ENCODE measurements at regions not wholly inside any gene's neighbourhood (a gene's known extent, or its start where the extent isn't known, plus 50 kb on each side); places are given as distances from the start of the nearest gene placed in this dataset.
A peak's percentile ranks its signal among the peaks of the same experiment; 100 is the strongest.
"Not testable (repeated sequence)": the region's sequence is repeated elsewhere in the genome, so short reads cannot be mapped to it uniquely, and the experiment has no call there.

GRCh38 chr2:221999717-222000116 lies 299.1 kb downstream of the PAX3 start:
- no peak for DNase-seq

- DNase-seq, result no peak
Observed at GRCh38 chr2:221999166-221999565, 299.6 kb downstream of the PAX3 start.

DNA sequence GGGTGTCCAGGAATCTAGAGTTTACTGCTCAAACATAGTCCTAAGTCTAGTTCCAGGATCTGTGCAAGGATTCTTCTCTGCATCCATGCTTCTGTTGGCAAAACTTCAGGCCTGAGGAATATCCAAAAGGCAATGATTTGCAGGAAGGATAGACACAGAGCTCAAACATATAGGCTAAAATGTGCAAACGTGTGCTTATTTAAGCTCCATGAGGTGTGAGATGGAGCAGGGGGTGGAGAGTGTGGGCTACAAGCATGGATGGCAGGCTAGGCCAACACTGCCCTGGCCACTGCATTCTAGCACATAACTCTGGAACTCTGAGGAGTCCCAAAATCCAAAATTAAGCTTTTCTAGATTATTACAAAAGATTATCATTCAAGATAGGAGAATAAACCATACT lies 301.1 kb downstream of the PAX3 start:
- DNase-seq, result no peak

GRCh38 chr2:221997100-221997499 lies 301.7 kb downstream of the PAX3 start:
- no peak for DNase-seq

DNA sequence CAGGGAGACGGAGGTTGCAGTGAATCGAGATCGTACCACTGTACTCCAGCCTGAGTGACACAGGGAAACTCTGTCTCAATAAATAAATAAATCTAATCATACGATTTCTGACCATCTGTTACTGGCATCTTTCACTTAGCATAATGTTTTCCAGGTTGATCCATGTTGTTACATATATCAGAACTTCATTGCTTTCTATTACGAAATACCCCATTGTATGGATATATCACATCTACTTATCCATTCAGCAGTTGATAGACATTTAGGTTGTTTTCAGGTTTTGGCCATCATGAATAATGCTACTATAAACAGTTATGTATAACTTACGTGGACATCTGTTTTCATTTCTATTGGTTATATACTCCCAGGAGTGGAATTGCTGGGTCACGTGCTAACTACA lies 303.9 kb downstream of the PAX3 start:
- DNase-seq, result no peak

- not testable (repeated sequence) for DNase-seq
Observed at GRCh38 chr2:221984376-221984775, 314.4 kb downstream of the PAX3 start.

DNA sequence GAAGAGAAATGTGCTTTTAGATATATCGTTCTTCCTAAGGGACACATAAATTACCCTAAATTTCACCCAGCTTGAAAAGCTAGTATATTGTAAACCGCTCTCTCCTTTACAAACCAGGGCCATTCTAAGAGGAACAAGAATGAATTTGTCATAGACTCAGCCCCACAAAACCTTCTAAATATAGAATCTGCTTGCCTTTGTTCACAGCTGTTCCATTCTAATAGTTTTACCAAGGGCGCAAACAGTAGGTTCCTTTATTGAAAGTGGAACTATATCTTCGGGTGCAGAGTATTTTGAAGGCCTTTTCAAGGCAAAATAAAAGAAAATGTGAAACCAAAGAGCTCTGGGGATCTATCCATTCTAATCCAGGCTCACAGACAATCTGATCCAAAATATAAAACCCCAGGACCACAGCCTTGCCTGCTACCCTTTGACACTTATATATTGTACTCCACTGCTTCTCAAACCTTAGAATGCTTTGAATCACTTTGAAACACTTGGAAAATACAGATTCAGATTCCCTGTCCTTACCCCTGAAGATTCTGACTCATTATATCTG lies 316.8 kb downstream of the PAX3 start:
- no peak for DNase-seq

- no peak for DNase-seq
Observed at GRCh38 chr2:221975151-221975550, 323.6 kb downstream of the PAX3 start.

DNA sequence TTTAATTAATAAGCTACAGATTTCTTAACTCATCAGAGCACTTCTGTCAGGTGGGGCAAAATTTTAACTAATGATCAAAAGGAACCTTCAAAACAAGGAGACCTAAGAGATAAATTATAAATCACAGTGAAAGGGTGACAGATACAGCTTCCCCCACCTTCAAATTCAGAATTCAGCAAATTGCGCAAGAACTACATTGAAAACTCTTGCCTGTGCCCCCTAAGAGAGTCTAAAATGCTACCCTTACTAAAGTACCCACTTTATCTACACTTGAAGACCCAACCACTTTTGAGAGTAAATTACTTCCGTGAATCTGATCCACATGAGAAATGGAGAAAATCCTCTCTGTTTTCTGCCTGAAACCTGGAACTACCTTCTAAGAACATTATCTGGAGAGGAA lies 324.9 kb downstream of the PAX3 start:
- DNase-seq, result no peak

- DNase-seq, result no peak
Observed at GRCh38 chr2:221973502-221973901, 325.3 kb downstream of the PAX3 start.

DNA sequence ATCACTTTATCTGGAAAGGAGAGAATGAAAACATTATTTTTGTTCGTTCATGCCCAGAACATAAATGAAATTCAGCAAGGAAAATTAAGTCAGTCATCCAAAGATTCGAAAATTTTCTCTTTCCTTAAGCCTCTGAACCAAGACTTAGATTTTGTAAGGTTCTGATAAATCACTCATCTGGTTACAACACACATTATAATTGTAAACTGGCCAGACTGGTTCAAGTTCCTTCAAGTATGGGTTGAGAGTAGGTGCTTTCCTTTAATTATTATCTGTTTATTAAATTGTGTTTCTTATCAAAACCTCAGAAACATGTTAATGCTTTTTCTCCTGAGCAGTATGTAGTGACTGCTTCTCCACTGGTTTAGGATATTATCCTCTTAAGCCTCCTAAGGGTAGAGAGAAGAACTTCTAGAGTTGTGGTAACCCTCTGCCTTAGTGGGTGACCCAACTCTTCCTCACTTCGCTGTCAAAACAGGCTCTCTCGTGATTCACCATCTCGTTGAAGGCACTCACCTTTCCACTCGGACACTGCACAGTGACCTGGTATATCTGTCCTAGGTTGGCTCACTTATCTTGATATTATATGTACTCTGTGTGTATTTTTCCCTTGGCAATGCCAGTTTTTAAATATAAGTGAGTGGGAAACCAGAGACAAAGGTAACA lies 325.9 kb downstream of the PAX3 start:
- DNase-seq, result no peak

DNA sequence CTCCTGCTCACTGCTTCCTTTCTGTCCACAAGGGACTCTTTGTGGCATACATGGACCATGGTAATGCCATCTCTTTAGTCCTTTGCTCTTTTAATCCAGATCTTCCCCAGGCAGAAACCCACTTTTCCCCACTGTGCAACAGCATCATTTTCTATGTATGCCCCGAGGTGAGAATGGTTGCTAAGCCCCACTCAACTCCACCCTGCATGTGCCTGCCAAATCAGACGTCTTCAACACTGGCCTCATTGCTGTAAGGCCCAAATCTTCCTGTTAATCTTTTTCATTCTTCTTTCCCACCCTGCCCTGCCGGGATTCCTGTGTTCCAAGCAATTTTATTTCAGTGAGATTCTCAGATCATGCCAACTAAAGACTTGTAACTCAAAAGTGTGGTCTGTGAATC lies 328.4 kb downstream of the PAX3 start:
- DNase-seq, result no peak

DNA sequence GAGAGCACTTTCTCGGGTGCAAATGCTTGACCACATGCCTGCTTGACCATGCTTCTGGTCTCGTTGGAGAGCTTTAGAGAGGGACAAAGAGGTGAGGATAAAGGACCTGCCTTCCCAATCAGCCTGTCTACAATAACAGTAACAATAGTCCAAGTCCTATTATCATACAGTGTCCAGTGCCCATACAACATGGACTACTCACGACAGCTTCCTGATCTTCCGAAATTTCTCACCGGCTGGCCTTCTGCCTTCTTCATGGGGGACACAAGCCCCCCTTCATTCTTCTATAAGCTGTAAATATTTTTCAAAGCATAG lies 329.0 kb downstream of the PAX3 start:
- no peak for DNase-seq

DNA sequence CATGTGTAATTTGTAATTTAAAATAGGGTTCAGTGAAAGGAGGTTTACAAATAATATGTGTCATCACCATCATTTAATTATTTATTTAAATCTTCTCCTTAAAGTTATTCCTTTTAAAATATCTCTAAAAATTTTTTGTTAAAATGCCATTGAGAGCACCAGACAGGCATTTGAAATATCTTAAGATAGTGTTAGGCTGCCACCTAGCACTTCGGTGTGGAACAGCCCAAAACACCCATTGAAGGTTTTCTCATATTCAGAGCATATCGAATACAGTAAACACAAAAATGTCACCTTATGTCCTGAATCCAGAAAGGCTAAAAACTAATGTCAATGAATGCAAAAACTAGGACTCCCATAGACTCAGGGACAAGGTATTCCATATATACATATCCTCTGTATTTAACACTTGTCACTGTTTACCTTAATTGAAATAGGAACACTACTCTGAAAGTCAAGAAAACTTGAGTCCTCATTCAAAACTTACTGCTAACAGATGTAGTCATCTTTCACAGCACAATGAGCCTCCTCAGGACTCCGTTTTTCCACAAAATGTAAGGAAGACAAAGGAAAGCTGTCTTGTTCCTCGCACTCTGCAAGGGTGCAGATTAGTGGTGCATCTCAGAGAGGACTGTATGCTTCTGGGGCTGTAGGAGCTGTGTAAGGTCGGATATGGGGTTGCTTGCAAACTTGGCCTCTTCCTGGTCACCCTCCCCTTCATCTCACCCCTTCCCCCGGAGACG lies 329.5 kb downstream of the PAX3 start:
- peak in 22 of 56 donors; percentile 0 to 59 (median 2) for DNase-seq

- no peak for DNase-seq
Observed at GRCh38 chr2:221962186-221962585, 336.6 kb downstream of the PAX3 start.

- no peak for DNase-seq
Observed at GRCh38 chr2:221961561-221961960, 337.2 kb downstream of the PAX3 start.

GRCh38 chr2:221958224-221958623 lies 340.6 kb downstream of the PAX3 start:
- DNase-seq, result no peak

DNA sequence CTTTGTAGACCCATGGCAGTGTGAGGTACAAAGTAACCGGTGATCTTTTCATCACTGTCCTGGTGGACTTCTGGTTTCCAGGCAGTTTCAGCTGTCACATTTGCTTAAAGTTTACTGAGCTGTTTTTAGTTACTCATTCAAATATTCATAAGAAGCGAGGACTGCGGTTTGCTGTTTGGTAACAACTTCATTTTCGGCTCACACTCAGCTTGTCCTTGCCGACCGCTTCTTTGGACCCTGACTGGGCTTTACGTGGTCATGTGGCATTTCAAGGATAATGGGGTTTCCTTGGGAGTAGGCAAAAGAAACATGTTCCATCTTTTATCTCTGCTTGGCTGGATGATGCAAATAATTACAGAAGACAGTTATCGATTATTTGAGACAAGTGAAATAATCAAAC lies 350.7 kb downstream of the PAX3 start:
- no peak for DNase-seq

DNA sequence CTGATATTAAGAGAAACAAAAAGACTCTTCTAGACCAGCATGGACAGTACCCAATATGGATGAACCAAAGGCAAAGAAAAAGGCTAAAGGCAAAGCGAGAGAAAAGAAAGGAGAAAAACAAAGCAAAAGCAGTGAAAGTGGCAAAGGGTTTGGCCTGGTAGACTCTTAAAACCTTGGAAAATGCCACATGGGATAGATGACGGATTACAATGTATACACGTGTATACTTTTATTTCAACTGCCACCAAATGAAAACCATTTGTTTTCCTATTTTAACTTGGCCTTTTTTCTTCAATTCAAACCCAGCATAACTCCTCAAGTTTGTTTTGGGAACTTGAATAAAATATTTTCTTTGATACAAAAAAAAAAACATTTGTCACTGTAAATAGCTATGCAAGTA lies 354.3 kb downstream of the PAX3 start:
- DNase-seq, result not testable (repeated sequence)

DNA sequence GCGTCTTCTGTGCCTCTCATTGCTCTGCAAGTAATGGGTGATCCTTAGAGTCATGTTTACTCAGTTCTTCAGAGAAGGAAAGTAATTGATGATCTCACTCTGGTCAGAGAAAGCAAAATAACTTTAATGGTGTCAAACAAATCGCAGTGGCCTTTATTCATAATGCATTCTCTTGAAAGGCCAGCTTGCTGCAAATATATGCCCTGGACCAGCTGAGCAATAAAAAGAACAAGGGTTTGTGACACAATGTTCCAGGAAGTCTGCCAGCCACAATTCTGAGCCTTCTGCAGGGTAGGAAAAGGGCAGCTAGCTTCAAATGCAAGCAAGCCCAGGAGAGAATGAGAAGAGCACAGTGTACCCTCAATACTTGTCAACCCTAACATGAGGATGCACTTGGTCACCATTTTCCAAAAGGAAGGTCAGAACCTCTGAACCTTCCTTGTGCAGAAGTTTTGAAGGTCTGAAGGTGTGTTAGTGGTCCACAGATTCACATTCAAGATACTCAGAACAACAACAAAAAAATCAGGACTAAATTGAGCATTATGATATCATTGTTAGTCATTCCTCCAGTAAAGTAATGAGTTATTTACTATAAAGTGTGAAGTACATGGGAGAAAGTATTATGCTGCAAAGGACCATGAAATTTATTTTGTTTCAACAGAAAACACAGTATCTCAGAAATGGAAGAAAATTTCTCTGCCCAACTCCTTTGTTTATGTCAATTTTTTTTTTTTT lies 355.6 kb downstream of the PAX3 start:
- peak in 12 of 56 donors; percentile 0 to 40 (median 8) for DNase-seq

- DNase-seq, result no peak
Observed at GRCh38 chr2:221931251-221931991, 359.3 kb upstream of the EPHA4 start.

- no peak for DNase-seq
Observed at GRCh38 chr2:221929259-221929658, 357.2 kb upstream of the EPHA4 start.

All from amygdala (tissue), 56 donors.